ENCODE measurements at regions not wholly inside any gene's neighbourhood (a gene's known extent, or its start where the extent isn't known, plus 50 kb on each side); places are given as distances from the start of the nearest gene placed in this dataset.
"Not testable (repeated sequence)": the region's sequence is repeated elsewhere in the genome, so short reads cannot be mapped to it uniquely, and the experiment has no call there.

DNA sequence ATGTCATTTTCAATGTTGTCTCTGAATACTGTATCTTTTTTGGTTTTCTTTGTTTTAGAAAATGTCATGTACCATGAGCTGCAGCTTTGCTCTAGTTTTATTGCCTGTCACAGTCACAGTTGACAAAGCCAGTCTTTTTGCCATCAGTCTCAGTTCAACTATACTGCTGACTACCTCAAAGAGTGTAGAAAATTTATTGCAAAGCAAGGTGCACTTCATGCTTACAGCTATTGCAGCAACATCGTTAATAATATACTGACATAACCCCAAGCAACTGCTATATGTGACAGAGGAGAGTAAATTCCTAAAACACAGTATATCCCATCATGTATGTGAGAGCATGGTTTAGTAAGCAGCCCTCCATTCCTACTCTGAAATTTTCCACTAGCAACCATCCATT lies 2022.3 kb downstream of the ARAP2 start:
- no peak for DNase-seq (ENCODE audit: low spot score)

- DNase-seq (ENCODE audit: low spot score), result no peak
Observed at GRCh38 chr4:34236118-34236517, 2008.2 kb downstream of the ARAP2 start.

DNA sequence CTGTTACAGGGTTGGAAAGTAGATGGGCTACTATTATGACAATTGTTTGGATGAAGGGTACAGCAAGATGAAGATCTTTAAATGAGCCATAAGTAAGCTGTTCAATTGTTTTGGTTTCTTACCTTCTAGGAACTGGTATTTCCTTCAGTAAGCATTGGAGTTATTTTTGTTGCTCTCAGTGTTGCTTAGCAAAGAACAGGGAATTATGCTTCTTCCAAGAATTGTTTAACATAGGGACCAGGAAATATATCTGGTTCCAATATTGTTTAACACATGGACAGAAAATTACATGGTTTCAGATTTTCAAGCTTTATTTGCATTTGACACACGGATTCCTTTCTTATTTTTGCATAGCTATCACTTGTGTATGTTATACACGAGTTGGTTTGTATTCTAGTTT lies 1999.0 kb downstream of the ARAP2 start:
- no peak for DNase-seq (ENCODE audit: low spot score)

- no peak for DNase-seq (ENCODE audit: low spot score)
Observed at GRCh38 chr4:34250562-34250961, 1993.8 kb downstream of the ARAP2 start.

- DNase-seq (ENCODE audit: low spot score), result no peak
Observed at GRCh38 chr4:34253239-34253638, 1991.1 kb downstream of the ARAP2 start.

GRCh38 chr4:34258176-34258575 lies 1986.1 kb downstream of the ARAP2 start:
- no peak for DNase-seq (ENCODE audit: low spot score)

- DNase-seq (ENCODE audit: low spot score), result no peak
Observed at GRCh38 chr4:34261799-34262314, 1982.5 kb downstream of the ARAP2 start.

DNA sequence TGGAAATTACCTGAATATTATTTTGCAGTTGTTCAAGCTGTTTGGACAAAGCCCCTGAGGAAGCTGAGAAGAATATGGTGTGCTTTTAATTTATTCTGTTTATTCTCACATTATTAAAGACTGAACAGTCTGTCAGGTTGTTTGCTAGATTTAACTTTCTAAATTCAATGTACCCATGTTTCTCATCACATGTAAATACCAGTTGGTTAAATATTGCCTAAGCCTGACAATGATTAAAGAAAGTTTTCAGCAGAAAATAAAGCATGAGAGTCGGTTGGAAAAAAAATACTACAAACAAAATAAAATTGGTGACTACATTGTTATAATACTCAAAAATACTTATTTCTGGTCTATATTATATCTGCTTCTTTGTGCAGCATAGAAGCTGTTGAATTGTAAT lies 1974.7 kb downstream of the ARAP2 start:
- DNase-seq (ENCODE audit: low spot score), result no peak

GRCh38 chr4:34271479-34272355 lies 1972.6 kb downstream of the ARAP2 start:
- DNase-seq (ENCODE audit: low spot score), result no peak

- no peak for DNase-seq (ENCODE audit: low spot score)
Observed at GRCh38 chr4:34279011-34279410, 1965.3 kb downstream of the ARAP2 start.

GRCh38 chr4:34280131-34280530 lies 1964.2 kb downstream of the ARAP2 start:
- no peak for DNase-seq (ENCODE audit: low spot score)

DNA sequence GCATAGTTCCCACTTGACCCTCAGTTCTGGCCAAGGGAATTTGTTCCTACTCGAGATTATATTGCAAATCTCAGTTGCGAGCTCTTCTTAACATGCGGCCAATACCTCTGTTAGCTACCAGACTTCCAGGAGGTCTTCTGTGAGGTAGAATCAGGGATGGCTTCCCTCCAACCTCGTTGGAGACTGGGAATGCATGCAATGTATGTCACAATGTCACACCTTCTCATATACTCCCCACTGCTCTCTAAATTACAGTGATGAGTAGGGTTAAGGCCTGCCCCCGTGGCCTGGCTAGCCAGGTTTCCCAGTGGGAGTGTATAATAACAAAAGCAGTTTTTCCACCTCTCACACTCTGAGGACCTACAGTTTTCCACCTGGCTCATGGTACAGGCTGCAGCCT lies 1962.5 kb downstream of the ARAP2 start:
- no peak for DNase-seq (ENCODE audit: low spot score)

DNA sequence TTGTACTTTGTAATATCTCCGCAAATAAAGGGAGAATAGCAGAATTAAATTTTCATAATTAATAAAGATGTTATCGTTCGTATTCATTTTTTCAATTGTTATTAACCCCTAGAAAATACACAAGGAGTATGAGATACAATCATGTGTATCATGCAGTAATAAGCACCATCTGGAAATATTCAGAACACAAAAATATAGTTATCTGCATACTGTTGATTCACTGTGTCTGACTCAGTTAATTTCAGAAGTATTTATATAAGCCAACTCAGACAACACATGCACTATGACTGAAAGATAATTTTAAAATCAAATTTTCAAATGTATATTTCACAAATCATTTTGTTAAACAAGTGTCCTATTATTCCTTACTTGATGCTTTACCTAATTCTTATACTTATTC lies 1954.8 kb downstream of the ARAP2 start:
- DNase-seq (ENCODE audit: low spot score), result no peak

DNA sequence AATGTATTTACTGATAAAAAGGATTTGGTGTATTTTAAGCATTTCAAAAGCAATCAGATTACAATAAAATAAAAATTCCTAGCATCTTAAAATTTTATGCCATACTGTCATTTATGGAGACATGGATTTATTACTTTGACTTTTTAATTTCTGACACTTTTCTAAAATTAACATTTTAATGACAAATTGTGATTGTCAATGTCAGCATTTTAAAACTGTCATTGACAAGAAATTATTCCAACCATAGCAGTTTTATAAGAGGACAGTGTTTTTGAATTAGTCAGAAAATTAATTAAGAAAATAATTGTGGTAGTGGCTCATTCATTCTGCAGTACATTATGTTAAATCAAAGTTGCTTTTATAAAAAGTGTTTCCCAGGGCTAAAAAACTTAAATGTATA lies 1954.4 kb downstream of the ARAP2 start:
- DNase-seq (ENCODE audit: low spot score), result no peak

DNA sequence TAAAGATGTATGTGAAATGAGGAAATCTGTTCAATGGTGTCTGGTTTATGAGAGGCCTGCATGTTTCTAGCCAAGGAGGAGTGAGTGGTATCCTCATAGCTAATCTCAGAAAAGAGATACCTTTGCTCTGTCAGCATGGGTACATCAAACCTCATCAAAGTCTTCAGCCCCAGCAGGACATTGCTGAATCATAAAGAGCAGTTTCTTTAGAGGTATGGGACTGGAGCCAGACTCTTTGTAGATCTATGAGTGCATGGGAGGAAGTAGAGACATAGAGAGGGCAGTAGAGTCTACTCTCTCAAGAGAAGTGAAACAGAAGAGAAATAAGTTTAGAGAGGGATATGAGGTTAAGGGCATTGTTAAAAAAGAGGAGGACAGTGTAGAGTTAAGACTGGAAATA lies 1950.9 kb downstream of the ARAP2 start:
- DNase-seq (ENCODE audit: low spot score), result no peak

DNA sequence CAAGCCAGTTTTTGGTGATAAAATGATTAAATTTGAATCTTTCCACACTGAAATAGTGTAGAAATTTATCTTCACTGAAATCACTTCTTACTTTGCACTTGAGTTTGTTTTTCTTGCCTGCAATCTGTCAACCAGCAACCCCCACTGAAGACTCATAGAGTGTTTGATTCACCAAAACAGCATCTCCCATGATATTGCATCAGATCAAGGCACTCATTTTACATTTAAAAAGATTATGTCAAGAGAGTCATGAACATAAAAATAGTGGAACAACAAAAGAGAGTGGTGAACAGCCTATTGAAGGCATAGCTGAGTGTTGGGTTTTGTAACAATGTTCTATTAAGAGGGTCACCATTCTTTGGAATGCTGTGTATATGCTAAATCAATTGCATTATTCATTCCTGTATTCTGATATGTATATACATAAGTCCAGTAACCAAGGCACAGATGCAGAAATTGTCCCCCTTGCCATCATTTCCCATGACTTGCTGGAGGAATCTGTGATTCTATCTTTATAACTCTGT lies 1934.9 kb downstream of the ARAP2 start:
- DNase-seq (ENCODE audit: low spot score), result no peak

DNA sequence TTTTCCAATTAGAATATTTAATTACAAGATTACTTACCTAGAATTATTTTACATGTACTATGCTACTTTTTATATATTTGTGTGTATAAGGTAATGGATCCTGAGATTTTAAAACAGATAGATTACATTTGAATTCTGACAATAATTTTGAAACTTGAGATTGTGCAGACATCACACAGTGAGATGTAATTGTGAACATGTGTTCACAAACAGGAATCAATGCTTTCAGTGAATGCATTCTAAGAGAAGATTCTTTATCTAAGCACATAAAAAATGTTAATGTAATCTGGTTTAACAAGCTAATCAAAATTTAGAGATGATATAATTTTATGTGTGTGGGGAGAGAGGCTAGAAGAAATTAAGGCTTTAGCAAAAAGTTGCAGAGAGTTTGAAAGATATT lies 1925.5 kb downstream of the ARAP2 start:
- DNase-seq (ENCODE audit: low spot score), result no peak

GRCh38 chr4:34323549-34324320 lies 1920.6 kb downstream of the ARAP2 start:
- DNase-seq (ENCODE audit: low spot score), result no peak

DNA sequence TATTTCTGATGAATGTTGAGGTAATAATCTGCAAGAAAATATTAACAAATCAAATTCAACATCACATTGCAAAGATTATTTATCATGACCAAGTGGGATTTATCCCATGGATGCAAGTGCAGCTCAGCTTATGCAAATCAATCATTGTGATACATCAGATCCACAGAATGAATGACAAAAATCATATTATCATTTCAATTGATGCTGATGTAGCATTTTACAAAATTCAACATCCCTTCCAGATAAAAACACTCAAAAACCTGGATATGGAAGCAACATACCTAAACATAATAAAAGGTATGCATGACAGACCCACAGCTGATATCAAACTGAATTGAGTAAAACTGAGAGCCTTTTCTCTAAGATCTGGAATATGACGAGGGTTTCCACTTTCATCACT lies 1915.4 kb downstream of the ARAP2 start:
- no peak for DNase-seq (ENCODE audit: low spot score)

- DNase-seq (ENCODE audit: low spot score), result not testable (repeated sequence)
Observed at GRCh38 chr4:34335156-34335555, 1909.2 kb downstream of the ARAP2 start.

DNA sequence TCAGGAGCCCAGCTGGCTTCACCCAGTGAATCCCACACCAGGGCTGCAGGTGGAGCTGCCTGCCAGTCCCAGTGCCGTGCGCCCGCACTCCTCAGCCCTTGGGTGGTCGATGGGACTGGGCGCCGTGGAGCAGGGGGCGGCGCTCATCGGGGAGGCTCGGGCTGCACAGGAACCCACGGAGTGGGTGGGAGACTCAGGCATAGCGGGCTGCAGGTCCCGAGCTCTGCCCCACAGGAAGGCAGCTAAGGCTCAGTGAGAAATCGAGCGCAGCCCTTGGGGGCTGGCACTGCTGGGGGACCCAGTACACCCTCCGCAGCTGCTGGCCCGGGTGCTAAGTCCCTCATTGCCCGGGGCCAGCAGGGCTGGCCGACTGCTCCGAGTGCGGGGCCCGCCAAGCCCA lies 1908.8 kb downstream of the ARAP2 start:
- not testable (repeated sequence) for DNase-seq (ENCODE audit: low spot score)

DNA sequence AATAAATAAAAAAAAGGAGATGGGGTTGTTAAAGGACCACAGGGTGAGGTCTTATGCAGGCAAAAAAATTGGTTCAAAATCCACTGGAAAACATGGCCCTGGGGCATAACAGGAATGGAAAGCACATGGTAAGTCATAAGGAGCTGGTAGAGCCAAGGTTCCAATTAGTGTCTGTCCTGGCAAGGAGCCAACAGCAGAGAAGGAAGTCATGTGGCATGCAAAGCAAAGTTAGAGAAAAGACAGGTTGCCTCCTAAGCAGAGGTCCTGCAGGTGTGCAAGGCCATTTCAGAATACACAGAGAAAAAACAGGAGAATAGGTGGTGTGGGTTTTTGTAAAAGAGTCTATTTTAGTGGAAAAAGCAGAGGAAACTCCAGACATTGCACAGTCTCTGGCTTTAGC lies 1881.7 kb downstream of the ARAP2 start:
- no peak for DNase-seq (ENCODE audit: low spot score)

DNA sequence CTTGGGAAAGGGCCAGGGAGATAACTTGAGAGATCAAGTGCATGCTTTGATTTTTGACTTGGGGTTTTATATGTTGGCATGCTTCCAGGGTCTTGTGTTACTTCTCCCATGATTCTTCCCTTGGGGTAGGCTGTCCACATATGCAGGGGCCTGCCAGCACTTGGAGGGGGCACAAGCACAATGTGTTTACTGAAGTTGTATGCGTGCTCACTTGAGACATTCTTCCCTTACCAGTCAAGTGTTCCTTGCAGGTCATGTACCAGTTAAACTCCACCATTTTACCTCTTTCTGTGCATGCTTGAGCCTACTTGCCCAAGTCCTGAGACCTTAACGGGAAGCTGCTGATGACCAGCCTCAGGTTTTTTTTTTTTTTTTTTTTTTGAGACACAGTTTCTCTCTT lies 1880.5 kb downstream of the ARAP2 start:
- DNase-seq (ENCODE audit: low spot score), result no peak
